Stimulated activated CD8-positive, alpha-beta memory T cell treated with anti-CD3 and anti-CD28 coated beads, Interleukin-4, amount 100 ng/mL, for 1 hour (primary cell): ENCODE measurements at regions not wholly inside any gene's neighbourhood (a gene's known extent, or its start where the extent isn't known, plus 50 kb on each side); places are given as distances from the start of the nearest gene placed in this dataset.

Source experiments
- DNase-seq, 2 donors: peaks; one replicate each; pipeline ENCODE4 v3.0.0-alpha.2; 2020; ENCODE audit warnings: low read depth in 2 of 2, low spot score in 1 of 2

DNA sequence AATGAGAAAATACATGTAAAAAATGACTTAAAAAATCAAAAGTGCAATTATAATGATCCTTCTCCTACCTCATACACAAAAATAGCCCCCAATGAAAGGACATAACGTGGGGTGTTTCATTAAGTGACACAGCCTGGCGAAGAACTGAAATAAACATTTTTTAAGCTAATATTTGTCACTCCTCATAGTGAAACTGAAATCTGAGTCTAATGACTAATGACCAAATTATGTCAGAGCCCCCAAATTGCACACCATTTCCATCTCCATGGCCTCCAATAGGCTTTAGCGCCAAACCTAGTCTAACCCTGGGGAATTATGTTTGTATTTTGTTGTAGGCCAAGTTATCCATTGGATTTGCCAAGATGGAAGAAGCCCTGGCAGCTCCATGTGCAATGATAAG lies 119.1 kb downstream of the WT1 start:
- no peak for DNase-seq

GRCh38 chr11:32316858-32317642 lies 118.3 kb downstream of the WT1 start:
- no peak for DNase-seq

GRCh38 chr11:32317643-32318042 lies 117.7 kb downstream of the WT1 start:
- no peak for DNase-seq

DNA sequence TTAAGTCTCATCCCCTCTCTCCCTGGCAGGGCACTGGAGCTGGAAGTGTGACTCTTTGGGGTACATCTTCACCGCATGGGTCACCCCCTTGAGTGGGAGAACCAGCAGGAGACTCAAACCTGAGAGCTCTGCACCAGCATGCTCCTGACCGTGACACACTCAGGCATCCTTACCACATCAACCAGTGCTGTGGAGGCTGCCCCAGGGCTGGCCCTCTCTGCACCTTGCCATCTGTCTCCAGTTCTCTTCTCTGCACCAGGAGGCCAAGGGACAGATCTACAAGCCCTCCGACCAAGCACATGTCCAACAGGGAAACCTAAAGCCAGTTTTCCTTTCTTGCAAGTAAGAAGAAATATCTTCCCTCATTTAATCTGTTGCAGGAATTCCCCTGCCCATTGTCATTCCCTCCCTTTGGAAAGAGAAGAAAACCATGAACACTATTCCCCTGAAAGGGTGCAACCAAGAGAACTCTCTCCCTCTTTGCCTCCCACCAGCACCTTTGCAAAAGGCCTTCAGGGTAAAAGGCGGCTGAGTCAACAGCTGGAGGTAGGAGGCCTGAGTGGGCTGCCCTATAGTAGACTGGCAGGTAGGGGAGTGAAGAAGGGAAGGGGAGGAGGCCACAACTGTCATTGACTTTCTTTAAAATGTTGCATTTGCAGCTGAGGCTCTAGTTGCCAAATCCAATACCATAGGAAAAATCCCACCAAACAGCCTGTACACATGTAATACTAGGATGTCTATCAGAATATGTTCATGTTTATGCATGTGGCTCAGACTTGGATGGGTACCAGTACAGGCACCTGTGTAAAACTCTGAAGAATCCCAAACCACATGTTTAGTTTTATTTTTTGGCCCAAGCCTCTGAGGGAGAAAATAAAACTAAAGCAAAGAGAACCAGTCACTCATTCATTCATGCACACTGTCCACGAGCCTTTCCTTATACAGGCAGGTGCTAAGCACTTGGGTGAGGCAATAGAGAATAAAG lies 117.0 kb downstream of the WT1 start:
- no peak for DNase-seq

DNA sequence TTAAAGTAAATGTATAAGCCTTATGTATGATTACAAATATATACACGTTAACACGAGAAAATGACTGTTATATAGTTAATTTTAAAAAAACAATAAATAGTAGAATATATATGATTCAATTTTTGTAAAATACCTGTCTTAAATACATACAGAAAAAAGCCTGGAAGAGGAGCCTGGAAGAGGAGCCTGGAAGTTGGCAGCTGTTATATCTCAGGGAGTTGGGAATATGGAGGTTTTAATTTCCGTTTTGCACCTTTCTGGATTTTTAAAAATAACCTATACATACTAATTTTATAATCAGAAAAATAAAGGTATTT lies 111.6 kb downstream of the WT1 start:
- no peak for DNase-seq

GRCh38 chr11:32325187-32325586 lies 110.2 kb downstream of the WT1 start:
- DNase-seq: no peak

- no peak for DNase-seq
These were observed 109.6 kb downstream of the WT1 start for GRCh38 chr11:32325725-32326124.

GRCh38 chr11:32326522-32326921 lies 108.8 kb downstream of the WT1 start:
- DNase-seq: no peak

- DNase-seq: no peak
These were observed 106.9 kb downstream of the WT1 start for GRCh38 chr11:32328392-32328791.

DNA sequence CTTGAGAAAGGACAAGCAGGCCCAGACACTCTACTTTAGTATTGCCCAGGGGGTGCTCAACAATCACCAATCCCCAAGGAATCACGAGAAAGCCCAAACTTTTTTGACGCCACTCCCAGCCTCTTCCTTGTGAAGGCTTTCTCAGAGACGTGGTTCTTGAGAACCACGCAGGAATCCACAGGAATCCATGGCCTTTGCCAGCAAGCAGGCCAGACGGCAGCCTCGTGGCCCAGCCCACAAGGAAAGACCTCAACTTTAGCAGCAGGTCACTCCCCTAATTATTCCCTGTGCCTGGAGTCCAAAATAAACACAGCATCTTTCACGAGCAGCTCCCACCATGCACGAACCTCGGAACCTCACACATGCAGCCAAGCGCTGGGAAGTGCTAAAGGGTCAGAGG lies 104.2 kb downstream of the WT1 start:
- no peak for DNase-seq

DNA sequence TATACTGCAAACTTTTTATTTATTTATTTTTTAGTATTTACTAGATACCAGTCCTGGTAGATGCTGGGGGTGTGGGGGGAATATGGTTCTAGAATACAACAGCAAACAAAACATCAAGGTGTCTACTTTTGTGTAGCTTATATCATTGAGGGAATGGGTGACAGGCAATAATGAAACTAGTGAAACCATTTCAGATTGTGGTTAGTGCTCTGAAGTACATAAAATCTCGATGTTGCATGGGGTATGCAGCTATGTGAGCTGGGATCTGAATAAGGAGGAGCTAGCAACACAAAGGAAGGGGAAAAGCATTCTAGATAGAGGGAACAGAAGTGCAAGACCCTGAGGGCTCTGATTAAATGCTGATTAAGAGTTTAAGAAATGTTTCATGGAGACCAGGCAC lies 103.5 kb downstream of the WT1 start:
- no peak for DNase-seq

GRCh38 chr11:32332990-32333319 lies 102.4 kb downstream of the WT1 start:
- DNase-seq: no peak

DNA sequence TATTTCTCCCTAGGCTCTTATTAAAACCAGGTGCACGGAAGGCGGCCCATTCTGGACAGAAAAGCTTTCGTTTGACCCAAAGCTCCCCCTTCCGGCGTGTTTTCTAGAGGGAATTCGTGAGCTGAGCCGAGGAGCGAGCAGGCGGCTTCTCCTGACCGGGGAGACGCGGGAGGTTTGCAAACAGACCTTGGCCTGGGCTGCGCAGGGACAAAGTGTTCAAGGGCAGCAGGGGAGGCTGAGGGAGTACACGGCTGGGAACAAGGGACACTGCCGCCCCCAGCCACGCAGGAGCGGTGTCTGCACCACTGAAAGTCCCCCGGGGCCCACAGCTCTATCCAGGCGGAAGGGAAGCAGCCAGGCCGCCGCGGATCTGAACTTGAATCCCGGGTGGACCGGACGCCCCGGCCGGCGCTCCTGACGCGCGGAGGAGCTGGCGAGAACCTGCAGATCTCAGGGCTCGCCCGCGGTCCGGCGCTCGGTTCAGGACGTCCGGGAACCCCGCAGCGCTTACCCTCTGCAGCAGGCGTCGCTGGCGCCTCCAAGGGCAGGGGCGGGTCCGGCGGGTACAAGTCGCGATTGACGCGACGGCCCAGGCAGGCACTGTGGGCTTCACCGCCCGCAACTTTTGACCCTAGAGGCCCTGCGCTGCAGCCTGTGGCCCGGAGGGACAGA lies 101.9 kb downstream of the WT1 start:
- DNase-seq: no peak

GRCh38 chr11:32334822-32335221 lies 100.5 kb downstream of the WT1 start:
- DNase-seq: no peak
